MG63 (cell line): ENCODE measurements at regions not wholly inside any gene's neighbourhood (a gene's known extent, or its start where the extent isn't known, plus 50 kb on each side); places are given as distances from the start of the nearest gene placed in this dataset.
"Not testable (repeated sequence)": the region's sequence is repeated elsewhere in the genome, so short reads cannot be mapped to it uniquely, and the experiment has no call there.

ENCODE experiments used
- DNase-seq: peaks from one replicate; pipeline ENCODE4 v3.0.0-alpha.2; 2020
- H3K27me3 ChIP-seq: fragments of 250-450 bp; sonication (Bioruptor Pico); 2 replicates; pipeline ENCODE4 v1.5.1; 2020; ENCODE audit warnings: mild to moderate bottlenecking, moderate library complexity
- H3K36me3 ChIP-seq: fragments of 250-450 bp; sonication (Bioruptor Pico); 2 replicates; pipeline ENCODE4 v1.5.1; 2020; ENCODE audit warnings: mild to moderate bottlenecking, moderate library complexity
- H3K4me3 ChIP-seq: fragments of 250-450 bp; sonication (Bioruptor Pico); 2 replicates; pipeline ENCODE4 v1.5.1; 2020; ENCODE audit warnings: mild to moderate bottlenecking, moderate library complexity
- H3K9me3 ChIP-seq: fragments of 250-450 bp; sonication (Bioruptor Pico); 2 replicates; pipeline ENCODE4 v1.5.1; 2020; ENCODE audit warnings: mild to moderate bottlenecking, moderate library complexity

DNA sequence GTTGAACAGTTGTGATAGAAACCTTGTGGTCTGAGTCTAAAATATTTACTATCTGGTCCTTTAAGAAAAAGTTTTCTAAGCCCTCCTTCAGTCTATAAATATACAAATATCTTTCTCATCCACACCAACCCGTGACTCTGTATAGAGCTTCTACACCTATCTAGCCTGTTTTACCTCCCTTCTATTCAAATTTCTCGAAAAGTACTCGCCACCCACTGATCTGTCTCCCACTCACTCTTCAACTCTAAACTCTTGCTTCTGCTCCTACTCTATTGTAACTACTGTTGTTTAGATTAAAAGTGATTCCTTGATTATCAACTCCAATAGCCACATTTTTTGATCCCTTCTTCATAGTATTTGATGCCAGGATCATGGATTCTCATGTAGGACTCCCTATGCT lies 329.4 kb upstream of the MAN1A1 start:
- DNase-seq, result no peak
- H3K4me3 ChIP-seq, result no peak overlapping the region
- H3K9me3 ChIP-seq, result no peaks in the 10 kb centered on the region
- H3K27me3 ChIP-seq, result no peaks in the 10 kb centered on the region
- no peaks in the 10 kb centered on the region for H3K36me3 ChIP-seq

DNA sequence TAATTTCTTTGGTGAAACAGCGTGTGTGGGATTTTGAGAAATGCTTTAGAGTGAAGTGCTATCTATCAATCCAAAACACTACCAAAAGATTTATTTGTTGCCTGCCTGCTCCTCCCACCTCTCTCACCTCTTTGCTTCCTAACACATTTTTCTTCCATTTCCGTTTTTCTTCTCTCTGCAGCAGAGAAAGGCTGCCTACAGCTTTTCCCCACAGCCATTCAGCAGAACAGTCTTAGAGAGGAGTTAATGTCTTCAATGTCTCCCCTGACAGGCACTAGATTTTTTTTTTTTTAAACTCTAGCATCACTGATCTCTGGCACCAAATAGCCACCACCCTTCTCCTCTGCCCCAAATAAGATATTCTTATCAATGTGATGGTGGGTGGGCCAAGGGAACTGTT lies 327.8 kb upstream of the MAN1A1 start:
- Histone ChIP-seq H3K9me3 (no peaks in the 10 kb centered on the region), H3K36me3 (no peaks in the 10 kb centered on the region), H3K4me3 (no peak overlapping the region), H3K27me3 (no peaks in the 10 kb centered on the region)
- DNase-seq, result no peak

DNA sequence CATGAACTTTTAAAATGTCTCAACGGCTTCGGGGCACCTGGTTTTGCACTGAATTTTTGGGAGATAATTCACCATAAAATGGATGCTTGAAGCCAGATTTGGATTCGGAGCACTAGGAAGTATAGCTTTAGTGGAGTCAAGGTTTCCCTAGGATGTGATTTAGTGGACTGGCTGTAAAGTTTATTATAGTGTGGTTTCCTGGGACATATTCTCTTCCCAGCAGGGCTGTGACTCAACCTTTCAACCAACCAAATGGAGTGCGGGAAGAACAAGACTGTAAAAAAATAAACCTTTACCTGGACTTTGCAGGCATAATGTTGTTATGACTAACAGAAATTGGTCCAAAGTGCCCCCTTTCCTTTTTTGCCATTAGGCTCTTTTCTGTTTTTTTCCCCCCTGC lies 327.4 kb upstream of the MAN1A1 start:
- H3K4me3 ChIP-seq, result no peak overlapping the region
- no peaks in the 10 kb centered on the region for H3K36me3 ChIP-seq
- no peaks in the 10 kb centered on the region for H3K9me3 ChIP-seq
- H3K27me3 ChIP-seq, result no peaks in the 10 kb centered on the region
- DNase-seq, result no peak

DNA sequence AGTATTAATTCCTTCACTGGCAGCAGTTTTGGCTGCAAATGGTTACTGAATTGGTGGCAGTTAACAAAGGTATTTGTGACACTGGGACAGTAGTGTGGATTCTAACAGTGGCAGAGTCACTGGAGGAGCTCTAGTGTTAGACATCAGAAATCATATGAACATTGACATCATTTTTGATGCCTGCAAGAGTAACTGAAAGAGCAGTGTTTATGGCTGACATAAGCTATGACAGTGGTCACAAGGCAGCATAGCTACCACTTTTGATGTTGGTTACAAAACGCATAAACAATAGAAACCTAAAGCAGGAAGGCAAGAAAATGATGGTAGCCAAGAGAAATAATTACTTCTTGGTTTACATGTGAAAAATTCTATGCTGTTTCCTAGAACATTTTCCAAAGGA lies 326.7 kb upstream of the MAN1A1 start:
- H3K9me3 ChIP-seq, result no peaks in the 10 kb centered on the region
- H3K36me3 ChIP-seq, result no peaks in the 10 kb centered on the region
- no peak overlapping the region for H3K4me3 ChIP-seq
- no peak for DNase-seq
- no peaks in the 10 kb centered on the region for H3K27me3 ChIP-seq

DNA sequence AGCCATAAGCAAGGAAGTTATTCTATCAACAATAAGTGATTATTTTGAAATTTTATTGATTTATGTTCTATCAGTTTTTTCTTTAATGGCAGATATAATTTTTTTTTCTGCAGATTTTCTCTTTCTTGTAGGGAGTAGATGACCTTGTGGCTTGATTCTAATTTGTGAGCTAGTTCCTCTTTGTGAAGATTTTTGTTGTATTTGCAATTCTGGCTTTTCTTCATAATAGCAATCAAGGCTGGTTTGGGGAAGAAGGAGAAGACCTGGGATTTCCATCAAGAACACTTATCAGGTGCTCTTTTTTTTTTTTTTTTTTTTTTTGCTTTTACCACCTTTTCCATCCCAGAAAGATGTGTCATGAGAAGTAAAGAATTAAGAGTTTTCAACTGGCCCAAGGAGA lies 324.2 kb upstream of the MAN1A1 start:
- H3K4me3 ChIP-seq, result no peak overlapping the region
- no peak for DNase-seq
- no peaks in the 10 kb centered on the region for H3K9me3 ChIP-seq
- H3K27me3 ChIP-seq, result no peaks in the 10 kb centered on the region
- H3K36me3 ChIP-seq, result no peaks in the 10 kb centered on the region

DNA sequence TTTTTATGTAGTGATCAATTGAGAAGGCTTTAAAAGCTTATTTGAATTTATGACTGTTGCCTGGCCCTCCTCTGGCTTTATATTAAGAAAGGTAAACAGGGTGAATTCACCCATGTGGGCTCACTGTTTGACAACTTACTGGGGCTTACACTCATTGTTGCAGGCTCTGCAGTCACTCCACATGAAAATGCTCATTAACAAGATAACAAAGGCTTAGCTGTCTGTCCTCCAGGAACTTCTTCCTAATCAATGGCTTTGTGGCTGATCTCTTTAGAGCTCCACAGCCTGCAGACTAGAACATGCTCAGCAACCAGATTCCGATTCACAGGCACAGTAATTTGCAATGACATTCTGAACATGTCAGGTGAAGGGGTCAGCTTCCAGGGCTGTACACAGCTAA lies 323.2 kb upstream of the MAN1A1 start:
- no peak overlapping the region for H3K4me3 ChIP-seq
- H3K9me3 ChIP-seq, result no peaks in the 10 kb centered on the region
- no peaks in the 10 kb centered on the region for H3K27me3 ChIP-seq
- no peak for DNase-seq
- no peaks in the 10 kb centered on the region for H3K36me3 ChIP-seq

DNA sequence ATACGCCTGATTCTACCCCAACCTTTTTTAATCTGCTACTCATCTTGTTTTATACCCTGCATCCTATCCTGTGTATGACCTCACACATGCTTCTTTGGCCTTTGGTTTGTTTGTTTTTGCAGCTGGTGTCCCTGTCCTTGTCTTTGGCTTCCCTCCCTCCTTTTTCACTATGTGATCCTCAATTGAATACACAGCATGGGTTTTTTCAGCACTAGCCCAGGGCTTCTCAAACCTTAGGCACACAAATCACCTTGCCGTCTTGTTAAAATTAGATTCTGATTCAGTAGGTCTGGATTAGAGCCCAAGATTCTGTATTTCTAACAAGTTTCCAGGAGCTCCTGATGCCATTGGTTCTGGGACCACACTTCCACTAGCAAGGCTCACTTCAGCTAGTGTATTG lies 321.5 kb upstream of the MAN1A1 start:
- DNase-seq, result no peak
- H3K36me3 ChIP-seq, result no peaks in the 10 kb centered on the region
- H3K27me3 ChIP-seq, result no peaks in the 10 kb centered on the region
- no peaks in the 10 kb centered on the region for H3K9me3 ChIP-seq
- H3K4me3 ChIP-seq, result no peak overlapping the region

DNA sequence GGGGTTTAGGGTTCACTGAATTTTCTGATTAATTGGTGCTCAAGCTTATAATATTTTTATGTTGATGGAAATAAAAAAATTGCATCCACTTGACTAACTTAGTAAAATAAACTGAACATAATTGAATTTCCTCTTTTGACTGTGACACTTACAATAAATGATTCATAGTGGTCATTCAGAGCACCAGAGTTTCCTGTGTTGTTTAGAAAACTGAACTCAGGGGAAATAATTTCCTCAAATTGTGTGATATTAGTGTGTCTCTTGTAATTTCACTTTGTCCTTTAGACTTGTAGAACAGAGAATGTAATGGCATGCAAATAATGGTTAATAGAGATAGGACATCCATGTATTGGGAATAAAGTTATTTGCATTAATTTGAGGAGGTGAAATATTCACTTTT lies 319.7 kb upstream of the MAN1A1 start:
- Histone ChIP-seq H3K36me3 (no peaks in the 10 kb centered on the region), H3K9me3 (no peaks in the 10 kb centered on the region), H3K4me3 (no peak overlapping the region), H3K27me3 (no peaks in the 10 kb centered on the region)
- DNase-seq, result no peak

DNA sequence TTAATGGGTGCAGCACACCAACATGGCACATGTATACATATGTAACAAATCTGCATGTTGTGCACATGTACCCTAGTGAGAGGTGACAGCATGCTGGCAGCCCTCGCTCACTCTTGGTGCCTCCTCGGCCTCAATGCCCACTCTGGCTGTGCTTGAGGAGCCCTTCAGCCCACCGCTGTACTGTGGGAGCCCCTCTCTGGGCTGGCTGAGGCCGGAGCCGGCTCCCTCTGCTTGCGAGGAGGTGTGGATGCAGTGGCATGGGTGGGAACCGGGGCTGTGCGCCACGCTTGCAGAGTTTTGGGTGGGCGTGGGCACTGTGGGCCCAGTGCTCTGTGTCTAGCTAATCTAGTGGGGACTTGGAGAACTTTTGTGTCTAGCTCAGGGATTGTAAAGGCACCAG lies 315.9 kb upstream of the MAN1A1 start:
- DNase-seq, H3K27me3 ChIP-seq, H3K4me3 ChIP-seq, H3K36me3 ChIP-seq, H3K9me3 ChIP-seq: not testable (repeated sequence)

DNA sequence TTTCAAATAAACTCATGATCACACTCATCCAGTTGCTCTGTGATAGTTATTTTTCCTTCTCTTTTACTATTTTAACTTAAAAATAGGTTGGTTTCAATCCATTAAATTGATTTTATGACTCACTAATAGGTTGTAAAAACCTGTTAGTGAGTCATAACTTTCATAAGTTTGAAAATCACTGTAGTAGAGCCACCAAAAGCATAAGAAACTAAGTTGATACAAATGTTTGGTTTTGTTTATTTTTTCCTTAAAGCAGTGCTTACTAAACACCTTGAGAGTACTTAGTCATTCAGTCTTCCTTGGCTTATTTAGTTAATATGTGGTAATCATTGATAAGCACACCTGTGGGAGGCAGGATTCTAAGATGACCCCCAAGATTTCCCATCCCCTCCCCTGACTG lies 312.1 kb upstream of the MAN1A1 start:
- Histone ChIP-seq H3K9me3 (no peaks in the 10 kb centered on the region), H3K27me3 (no peaks in the 10 kb centered on the region), H3K36me3 (no peaks in the 10 kb centered on the region), H3K4me3 (no peak overlapping the region)
- no peak for DNase-seq

DNA sequence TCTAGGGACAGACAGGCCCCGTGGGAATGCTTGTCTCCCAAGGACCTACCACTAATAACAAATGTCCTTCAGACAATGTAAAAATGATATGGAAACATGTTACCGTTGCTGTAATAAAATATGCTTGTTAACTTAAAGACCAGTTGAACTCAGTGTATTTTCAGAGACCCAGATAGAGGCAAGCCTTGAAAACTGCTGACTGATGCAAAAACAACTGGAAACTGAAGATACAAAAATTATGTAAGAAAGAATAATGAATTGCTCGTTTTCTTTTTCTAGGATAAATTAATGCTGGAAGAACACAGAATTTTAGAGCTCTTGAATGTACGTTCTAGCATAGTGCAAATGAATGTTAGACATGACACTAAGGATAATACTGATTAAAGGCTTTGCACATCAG lies 311.5 kb upstream of the MAN1A1 start:
- no peaks in the 10 kb centered on the region for H3K36me3 ChIP-seq
- H3K4me3 ChIP-seq, result no peak overlapping the region
- no peaks in the 10 kb centered on the region for H3K27me3 ChIP-seq
- H3K9me3 ChIP-seq, result no peaks in the 10 kb centered on the region
- DNase-seq, result no peak

DNA sequence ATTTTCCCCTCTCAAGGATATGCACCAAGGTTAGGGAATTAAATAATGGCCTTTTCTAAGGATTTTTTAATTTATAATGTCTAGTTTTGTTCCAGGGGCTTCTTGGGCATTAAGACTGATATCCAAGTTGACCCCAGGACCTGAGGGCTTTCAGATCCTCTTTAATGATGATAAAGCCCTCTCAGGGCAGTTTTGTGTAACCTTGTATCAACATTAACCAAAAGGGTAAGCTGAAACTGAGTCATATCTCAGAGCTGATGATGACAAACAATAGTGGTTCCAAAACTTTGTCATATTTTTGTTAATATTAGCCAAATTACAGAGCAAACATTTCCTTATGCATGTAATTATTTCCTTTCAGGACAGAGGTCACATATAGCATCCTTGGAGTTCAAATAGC lies 309.4 kb upstream of the MAN1A1 start:
- no peak for DNase-seq
- Histone ChIP-seq H3K27me3 (no peaks in the 10 kb centered on the region), H3K9me3 (no peaks in the 10 kb centered on the region), H3K4me3 (no peak overlapping the region), H3K36me3 (no peaks in the 10 kb centered on the region)

DNA sequence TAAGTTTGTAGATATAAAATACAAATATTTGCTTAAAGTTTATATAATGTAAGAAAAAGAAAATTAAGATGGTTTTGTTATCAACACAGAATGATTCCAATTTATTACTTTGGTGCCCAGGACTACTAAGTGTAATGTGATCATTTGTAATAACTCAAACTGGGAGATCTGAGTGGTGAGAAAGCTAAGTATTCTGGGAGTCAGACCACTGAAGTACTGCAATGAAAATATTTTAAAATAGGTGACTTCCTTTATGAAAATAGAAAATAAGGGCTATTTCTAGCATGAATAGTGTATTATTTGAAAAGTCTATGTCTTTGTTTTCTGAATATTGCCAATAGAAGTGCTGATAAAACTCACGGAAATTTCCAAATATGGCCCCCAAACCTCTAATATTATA lies 305.6 kb upstream of the MAN1A1 start:
- Histone ChIP-seq H3K36me3 (no peaks in the 10 kb centered on the region), H3K27me3 (no peaks in the 10 kb centered on the region), H3K9me3 (no peaks in the 10 kb centered on the region), H3K4me3 (no peak overlapping the region)
- DNase-seq, result no peak

DNA sequence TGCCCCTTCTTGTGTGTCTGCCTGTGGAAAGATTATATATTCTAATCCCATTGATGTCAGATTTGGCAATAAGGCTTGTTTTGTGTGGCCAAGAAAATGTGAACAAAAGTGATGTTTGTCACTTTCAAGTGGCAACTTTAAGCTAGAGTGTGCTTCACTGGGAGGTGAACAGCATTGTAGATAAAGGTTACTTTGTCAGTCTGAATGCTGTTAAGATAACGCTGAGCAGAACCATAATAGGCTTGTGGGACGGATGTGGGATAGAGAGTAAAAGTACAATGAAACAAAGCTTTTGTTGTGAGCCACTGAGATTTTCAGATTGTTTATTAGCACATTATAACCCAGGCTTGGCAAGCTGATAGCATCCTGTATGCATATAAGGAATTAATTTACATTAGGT lies 303.8 kb upstream of the MAN1A1 start:
- Histone ChIP-seq H3K4me3 (no peak overlapping the region), H3K27me3 (no peaks in the 10 kb centered on the region), H3K36me3 (no peaks in the 10 kb centered on the region), H3K9me3 (no peaks in the 10 kb centered on the region)
- no peak for DNase-seq

DNA sequence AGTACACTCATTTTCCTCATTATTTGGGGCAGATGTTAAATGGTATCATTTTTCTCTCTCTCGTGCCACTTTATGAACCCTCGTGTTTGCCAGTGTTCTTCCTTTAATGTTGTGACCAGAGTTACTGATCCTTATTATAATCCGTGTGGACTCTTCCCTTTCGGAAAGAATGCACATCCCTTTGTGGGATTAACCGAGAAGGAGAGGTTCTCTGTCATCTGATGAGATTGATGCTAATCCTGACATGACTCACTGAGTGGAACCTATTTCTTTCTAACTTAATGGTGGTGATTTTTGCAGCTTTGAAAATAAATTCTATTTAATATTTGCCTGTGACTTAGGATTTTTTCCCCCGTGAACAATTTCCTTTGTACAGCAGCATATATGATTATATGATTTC lies 300.0 kb upstream of the MAN1A1 start:
- H3K27me3 ChIP-seq, result no peaks in the 10 kb centered on the region
- no peaks in the 10 kb centered on the region; the same call in none of the 2 replicates for H3K9me3 ChIP-seq
- H3K36me3 ChIP-seq, result no peaks in the 10 kb centered on the region
- no peak overlapping the region for H3K4me3 ChIP-seq
- DNase-seq, result no peak

DNA sequence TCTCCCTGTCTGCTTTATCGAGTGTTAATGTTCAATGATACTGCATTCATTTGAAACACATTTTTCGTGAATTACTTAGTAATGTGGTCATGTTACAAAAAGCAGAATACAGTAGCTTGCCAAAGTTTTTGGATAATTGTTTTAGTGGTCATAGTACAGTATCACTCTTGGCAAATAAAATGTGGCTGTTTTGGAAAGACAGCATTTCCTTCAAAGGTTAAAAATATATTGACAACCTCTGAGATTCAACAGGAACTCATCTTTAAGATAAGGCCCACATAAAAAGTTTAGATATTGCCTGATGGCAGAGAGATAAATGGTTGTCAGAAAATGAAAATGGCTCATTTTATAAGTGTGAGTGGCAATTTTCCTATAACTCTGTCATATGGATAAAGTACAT lies 297.7 kb upstream of the MAN1A1 start:
- Histone ChIP-seq H3K36me3 (no peaks in the 10 kb centered on the region), H3K4me3 (no peak overlapping the region), H3K27me3 (no peaks in the 10 kb centered on the region), H3K9me3 (no peaks in the 10 kb centered on the region; the same call in none of the 2 replicates)
- DNase-seq, result no peak

DNA sequence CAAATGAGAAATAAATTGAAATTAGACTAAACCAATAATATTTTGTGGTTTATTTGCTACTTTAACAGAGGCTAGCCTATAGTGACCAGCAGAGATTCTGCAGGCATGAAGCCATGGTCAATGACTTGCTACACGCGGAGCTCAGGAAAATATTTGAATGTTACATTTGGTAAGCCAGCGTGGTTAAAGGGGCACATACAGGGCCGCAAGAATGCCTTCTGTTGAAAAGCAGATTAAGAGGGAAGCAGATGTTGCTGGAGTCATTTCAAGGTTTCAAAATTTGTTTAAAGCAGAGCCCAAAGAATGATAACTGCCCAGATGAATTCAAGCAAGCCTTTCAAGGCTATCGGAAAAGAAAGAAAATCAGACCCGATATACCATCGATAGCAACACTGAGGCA lies 294.3 kb upstream of the MAN1A1 start:
- no peaks in the 10 kb centered on the region; the same call in none of the 2 replicates for H3K9me3 ChIP-seq
- no peak for DNase-seq
- no peaks in the 10 kb centered on the region for H3K36me3 ChIP-seq
- H3K4me3 ChIP-seq, result no peak overlapping the region
- H3K27me3 ChIP-seq, result no peaks in the 10 kb centered on the region

DNA sequence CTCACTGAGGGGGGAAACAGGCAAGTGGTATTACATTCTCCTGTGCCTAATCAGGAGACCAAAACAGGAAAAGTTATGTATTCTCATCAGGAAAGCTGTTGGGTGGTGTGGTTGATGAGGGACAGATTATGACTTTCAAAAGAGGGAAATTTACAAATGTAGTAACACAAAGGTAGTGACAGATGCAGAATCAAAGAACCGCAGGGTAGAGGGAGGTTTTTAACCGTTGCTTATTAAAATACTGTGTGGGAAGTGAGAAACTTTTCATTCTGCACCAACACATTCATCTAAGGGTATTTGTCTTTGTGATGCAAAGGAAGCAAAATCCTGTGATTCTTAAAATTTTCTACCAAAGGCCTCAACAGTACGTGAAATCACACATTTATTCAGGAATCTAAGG lies 288.2 kb upstream of the MAN1A1 start:
- H3K27me3 ChIP-seq, result no peaks in the 10 kb centered on the region
- H3K4me3 ChIP-seq, result no peak overlapping the region
- no peak for DNase-seq
- H3K36me3 ChIP-seq, result no peaks in the 10 kb centered on the region
- 0 out of 2 replicates have a peak, but pooled peaks cover 2% of the 10 kb centered on the region for H3K9me3 ChIP-seq

DNA sequence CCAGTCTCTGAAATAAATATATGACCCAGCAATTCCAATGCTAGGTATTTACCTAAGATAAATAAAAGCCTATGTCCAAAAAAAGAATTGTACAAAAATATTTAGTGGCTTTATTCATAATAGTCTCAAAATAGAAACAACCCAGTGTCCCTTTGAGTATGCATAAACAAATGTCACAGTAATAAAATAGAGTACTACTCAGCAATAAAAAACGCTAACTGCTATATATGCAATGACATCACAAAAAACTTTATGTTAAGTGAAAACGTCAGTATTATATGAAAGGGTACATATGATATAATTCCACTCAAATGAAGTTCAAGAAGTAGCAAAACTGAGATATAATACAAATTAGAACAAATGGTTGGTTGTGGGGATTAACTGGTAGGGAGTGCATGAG lies 286.5 kb upstream of the MAN1A1 start:
- no peak for DNase-seq
- H3K27me3 ChIP-seq, result no peaks in the 10 kb centered on the region
- H3K36me3 ChIP-seq, result no peaks in the 10 kb centered on the region
- H3K9me3 ChIP-seq, result 0 out of 2 replicates have a peak, but pooled peaks cover 2% of the 10 kb centered on the region
- H3K4me3 ChIP-seq, result no peak overlapping the region
